Activated B cell treated with CpG ODN at 0.5 μM for 24 hours (primary cell): ENCODE measurements at regions not wholly inside any gene's neighbourhood (a gene's known extent, or its start where the extent isn't known, plus 50 kb on each side); places are given as distances from the start of the nearest gene placed in this dataset.

Experiments used
- ATAC-seq: fragments of 200-7000 bp; cut with Tn5 transposase; one replicate; pipeline ENCODE4 v1.10.0; 2021; ENCODE audit warnings: low read depth, mild to moderate bottlenecking, moderate library complexity
- CTCF ChIA-PET: fragments of 350-600 bp; sonication (Branson Sonifier 250); formaldehyde crosslinking; loops from one replicate; lab custom pipeline; 2021; ENCODE audit warnings: antibody characterized with exemption; lab: Charles Lee
- POLR2A ChIA-PET: fragments of 350-600 bp; sonication (Branson Sonifier 250); formaldehyde crosslinking; loops from one replicate; lab custom pipeline; 2021; ENCODE audit warnings: antibody characterized with exemption; lab: Charles Lee
- DNase-seq: peaks from one replicate; pipeline ENCODE4 v3.0.0; 2022
- H3K27ac Mint-ChIP-seq: one replicate; pipeline ENCODE4 v1.8.0; 2020; ENCODE audit warnings: mixed read lengths
- H3K27me3 Mint-ChIP-seq: one replicate; pipeline ENCODE4 v1.8.0; 2021; ENCODE audit warnings: mixed read lengths
- H3K36me3 Mint-ChIP-seq: one replicate; pipeline ENCODE4 v1.8.0; 2021; ENCODE audit warnings: low read depth, mixed read lengths
- H3K4me1 Mint-ChIP-seq: one replicate; pipeline ENCODE4 v1.8.0; 2021; ENCODE audit warnings: mixed read lengths
- H3K4me3 Mint-ChIP-seq: one replicate; pipeline ENCODE4 v1.8.0; 2020; ENCODE audit warnings: mild to moderate bottlenecking, mixed read lengths
- H3K9me3 Mint-ChIP-seq: one replicate; pipeline ENCODE4 v1.8.0; 2020; ENCODE audit warnings: mixed read lengths
- CTCF ChIP-seq: fragments of 200-600 bp; IDR thresholded peaks from one replicate; pipeline ENCODE4 v1.8.0; 2022; ENCODE audit warnings: antibody characterized with exemption, mild to moderate bottlenecking
- intact Hi-C: fragments of 100-400 bp; cut with micrococcal nuclease; formaldehyde crosslinking; loops from one replicate; pipeline ENCODE4 v1.15.1; 2024

- H3K36me3 Mint-ChIP-seq: no peaks in the 10 kb centered on the region
- TF ChIP-seq CTCF: no peak
- ATAC-seq (no peak), DNase-seq (no peak)
- no peaks in the 10 kb centered on the region for H3K4me1 Mint-ChIP-seq
- CTCF ChIA-PET: no interaction called here
- peaks cover 30% of the 10 kb centered on the region for H3K27me3 Mint-ChIP-seq
- no peak overlapping the region for H3K27ac Mint-ChIP-seq
- H3K4me3 Mint-ChIP-seq: no peak overlapping the region
- POLR2A ChIA-PET: no interaction called here
- intact Hi-C loops: no loop called here
- no peaks in the 10 kb centered on the region for H3K9me3 Mint-ChIP-seq
Observed at GRCh38 chr1:55400508-55400907, 185.3 kb upstream of the USP24 start.

GRCh38 chr1:55399346-55399745, 184.2 kb upstream of the USP24 start:
- DNase-seq (no peak), ATAC-seq (no peak)
- Mint-ChIP-seq H3K27ac (no peak overlapping the region), H3K36me3 (no peaks in the 10 kb centered on the region), H3K9me3 (peaks cover 3% of the 10 kb centered on the region), H3K27me3 (peaks cover 30% of the 10 kb centered on the region), H3K4me3 (no peak overlapping the region), H3K4me1 (no peaks in the 10 kb centered on the region)
- intact Hi-C loops: no loop called here
- POLR2A ChIA-PET: no interaction called here
- CTCF ChIA-PET: no interaction called here
- TF ChIP-seq CTCF: no peak

DNA sequence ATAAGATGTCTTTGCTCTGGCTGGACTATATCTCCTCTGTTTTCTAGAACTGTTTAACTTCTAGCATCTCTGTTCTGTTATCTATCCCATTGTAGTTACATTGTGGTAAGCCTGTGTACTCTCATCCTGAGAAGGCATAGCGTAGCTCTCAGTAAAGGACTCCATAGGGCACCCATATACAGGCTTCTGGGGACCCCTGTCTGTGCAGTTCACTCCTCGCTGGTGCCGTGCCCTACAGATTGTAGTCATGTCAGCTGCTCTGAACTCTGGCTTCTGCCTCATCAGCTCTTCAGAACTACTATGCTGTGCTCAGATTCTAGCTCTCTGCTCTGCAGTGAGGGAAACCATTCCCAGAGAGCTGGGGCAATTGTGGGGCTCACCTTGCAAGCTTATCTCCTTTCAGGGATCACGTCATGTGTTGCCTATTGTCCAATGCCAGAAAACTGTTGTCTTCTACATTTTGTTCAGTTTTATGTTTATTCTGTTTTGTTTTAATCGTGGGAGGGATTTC, 181.3 kb upstream of the USP24 start:
- H3K27ac Mint-ChIP-seq: no peak overlapping the region
- intact Hi-C loops: no loop called here
- no peaks in the 10 kb centered on the region for H3K4me1 Mint-ChIP-seq
- ChIA-PET CTCF (no interaction called here), POLR2A (no interaction called here)
- no peaks in the 10 kb centered on the region for H3K36me3 Mint-ChIP-seq
- peaks cover 9% of the 10 kb centered on the region for H3K9me3 Mint-ChIP-seq
- peaks cover 32% of the 10 kb centered on the region for H3K27me3 Mint-ChIP-seq
- no peak for TF ChIP-seq CTCF
- DNase-seq: no peak
- no peak overlapping the region for H3K4me3 Mint-ChIP-seq
- no peak for ATAC-seq

DNA sequence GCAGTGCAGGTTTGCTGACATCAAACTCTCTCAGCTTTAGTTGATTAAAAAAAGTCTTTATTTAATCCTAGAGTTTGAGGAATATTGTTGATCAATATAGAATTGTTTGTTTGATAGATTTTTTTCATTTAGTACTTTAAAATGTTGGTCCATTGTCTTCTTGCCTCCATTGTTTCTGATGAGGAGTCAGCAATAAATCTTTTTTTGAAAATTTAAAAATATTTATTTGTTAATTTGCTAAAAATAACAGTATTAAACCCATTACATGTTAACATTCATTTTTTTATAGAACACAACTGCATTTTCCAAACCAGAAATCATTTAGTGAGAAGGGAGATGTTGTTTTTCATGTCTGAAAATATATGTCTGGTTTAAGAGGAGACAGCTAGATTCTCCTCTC, 173.8 kb upstream of the USP24 start:
- ChIA-PET POLR2A (no interaction called here), CTCF (no interaction called here)
- no peak for TF ChIP-seq CTCF
- no peaks in the 10 kb centered on the region for H3K36me3 Mint-ChIP-seq
- ATAC-seq (no peak), DNase-seq (no peak)
- peaks cover 17% of the 10 kb centered on the region for H3K27me3 Mint-ChIP-seq
- H3K27ac Mint-ChIP-seq: no peak overlapping the region
- no peak overlapping the region for H3K4me3 Mint-ChIP-seq
- intact Hi-C loops: no loop called here
- no peaks in the 10 kb centered on the region for H3K4me1 Mint-ChIP-seq
- H3K9me3 Mint-ChIP-seq: peaks cover 6% of the 10 kb centered on the region

DNA sequence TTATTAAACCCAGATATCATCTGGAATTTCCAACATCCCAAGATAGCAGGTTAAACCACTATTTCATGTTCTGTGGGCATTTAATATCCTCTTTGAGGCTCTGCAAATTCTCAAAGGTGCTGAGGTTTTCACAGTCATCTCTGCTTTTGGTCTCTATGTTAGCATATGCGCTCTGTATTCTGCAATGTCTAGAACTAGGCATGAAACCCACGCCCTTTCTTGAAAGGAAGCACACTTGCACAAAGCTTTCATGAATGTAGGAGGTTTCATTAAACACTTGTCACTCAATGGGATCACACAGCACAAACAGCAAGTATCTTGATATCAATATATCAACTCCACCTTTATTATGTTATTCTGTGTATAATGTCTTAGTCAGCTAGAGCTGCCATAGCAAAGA, 172.0 kb upstream of the USP24 start:
- Mint-ChIP-seq H3K4me1 (no peaks in the 10 kb centered on the region), H3K9me3 (peaks cover 4% of the 10 kb centered on the region), H3K36me3 (no peaks in the 10 kb centered on the region), H3K4me3 (no peak overlapping the region), H3K27ac (no peak overlapping the region), H3K27me3 (peaks cover 14% of the 10 kb centered on the region)
- intact Hi-C loops: no loop called here
- ChIA-PET CTCF (no interaction called here), POLR2A (no interaction called here)
- no peak for TF ChIP-seq CTCF
- DNase-seq (no peak), ATAC-seq (no peak)
